Osteoblast (primary cell): ENCODE measurements at regions not wholly inside any gene's neighbourhood (a gene's known extent, or its start where the extent isn't known, plus 50 kb on each side); places are given as distances from the start of the nearest gene placed in this dataset.

Experiments
- DNase-seq: peaks from one replicate; pipeline ENCODE4 v3.0.0; 2011; ENCODE audit warnings: low spot score, mixed read lengths; ENCODE audit not compliant: insufficient read length; ENCODE audit errors: missing footprints
- H2AFZ ChIP-seq: 2 replicates; pipeline ENCODE4 v1.6.0; 2011; ENCODE audit warnings: mild to moderate bottlenecking, low read length
- H3K27ac ChIP-seq: 2 replicates; pipeline ENCODE4 v1.5.1; 2011; ENCODE audit warnings: mild to moderate bottlenecking, low read depth, low read length, moderate library complexity
- H3K27me3 ChIP-seq: 2 replicates; pipeline ENCODE4 v1.6.0; 2012; ENCODE audit warnings: mild to moderate bottlenecking, control low read depth, inconsistent platforms, low read length, moderate library complexity; ENCODE audit not compliant: insufficient read depth
- H3K36me3 ChIP-seq: 2 replicates; pipeline ENCODE4 v1.5.1; 2011; ENCODE audit warnings: mild to moderate bottlenecking, low read length, control low read depth, moderate library complexity; ENCODE audit not compliant: insufficient read depth
- H3K4me1 ChIP-seq: 2 replicates; pipeline ENCODE4 v1.5.1; 2011; ENCODE audit warnings: mild to moderate bottlenecking, low read length, control low read depth, moderate library complexity; ENCODE audit not compliant: insufficient read depth
- H3K4me2 ChIP-seq: 2 replicates; pipeline ENCODE4 v1.6.0; 2011; ENCODE audit warnings: mild to moderate bottlenecking, low read length; ENCODE audit not compliant: insufficient read depth
- H3K4me3 ChIP-seq: fragments of 200-600 bp; sonication (generic); 3 replicates; pipeline ENCODE4 v1.5.1; 2012; ENCODE audit warnings: mild to moderate bottlenecking, low read length, inconsistent platforms; ENCODE audit not compliant: insufficient read depth
- H3K79me2 ChIP-seq: 2 replicates; pipeline ENCODE4 v1.6.0; 2012; ENCODE audit warnings: mild to moderate bottlenecking, low read length, control low read depth, inconsistent platforms; ENCODE audit not compliant: insufficient read depth
- H3K9me3 ChIP-seq: 2 replicates; pipeline ENCODE4 v1.5.1; 2011; ENCODE audit warnings: low read depth, low read length, control low read depth
- H4K20me1 ChIP-seq: 2 replicates; pipeline ENCODE4 v1.6.0; 2012; ENCODE audit warnings: mild to moderate bottlenecking, low read length, control low read depth; ENCODE audit not compliant: insufficient read depth
- TF ChIP-seq, protein P1 (sequence below): IDR thresholded peaks from 2 replicates; pipeline ENCODE4 v1.5.1; 2011; ENCODE audit warnings: mild to moderate bottlenecking, low read depth, low read length, moderate library complexity; ENCODE audit errors: extremely low read depth

GRCh38 chr21:19870682-19871081 is 1127.5 kb upstream of the NCAM2 start:
- H3K9me3 ChIP-seq: peaks cover under 1% of the 10 kb centered on the region
- TF ChIP-seq, protein P1, sequence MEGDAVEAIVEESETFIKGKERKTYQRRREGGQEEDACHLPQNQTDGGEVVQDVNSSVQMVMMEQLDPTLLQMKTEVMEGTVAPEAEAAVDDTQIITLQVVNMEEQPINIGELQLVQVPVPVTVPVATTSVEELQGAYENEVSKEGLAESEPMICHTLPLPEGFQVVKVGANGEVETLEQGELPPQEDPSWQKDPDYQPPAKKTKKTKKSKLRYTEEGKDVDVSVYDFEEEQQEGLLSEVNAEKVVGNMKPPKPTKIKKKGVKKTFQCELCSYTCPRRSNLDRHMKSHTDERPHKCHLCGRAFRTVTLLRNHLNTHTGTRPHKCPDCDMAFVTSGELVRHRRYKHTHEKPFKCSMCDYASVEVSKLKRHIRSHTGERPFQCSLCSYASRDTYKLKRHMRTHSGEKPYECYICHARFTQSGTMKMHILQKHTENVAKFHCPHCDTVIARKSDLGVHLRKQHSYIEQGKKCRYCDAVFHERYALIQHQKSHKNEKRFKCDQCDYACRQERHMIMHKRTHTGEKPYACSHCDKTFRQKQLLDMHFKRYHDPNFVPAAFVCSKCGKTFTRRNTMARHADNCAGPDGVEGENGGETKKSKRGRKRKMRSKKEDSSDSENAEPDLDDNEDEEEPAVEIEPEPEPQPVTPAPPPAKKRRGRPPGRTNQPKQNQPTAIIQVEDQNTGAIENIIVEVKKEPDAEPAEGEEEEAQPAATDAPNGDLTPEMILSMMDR: no peak
- no peaks in the 10 kb centered on the region for H3K27me3 ChIP-seq
- no peak for DNase-seq
- no peak overlapping the region for H3K27ac ChIP-seq
- no peaks in the 10 kb centered on the region for H3K4me1 ChIP-seq
- no peak overlapping the region for H3K4me3 ChIP-seq
- H2AFZ ChIP-seq: no peak overlapping the region
- no peak overlapping the region for H3K4me2 ChIP-seq
- H4K20me1 ChIP-seq: no peaks in the 10 kb centered on the region
- no peaks in the 10 kb centered on the region for H3K36me3 ChIP-seq
- H3K79me2 ChIP-seq: no peaks in the 10 kb centered on the region

- Histone ChIP-seq H3K27ac (no peak overlapping the region), H3K4me1 (no peaks in the 10 kb centered on the region), H4K20me1 (no peaks in the 10 kb centered on the region), H3K4me2 (no peak overlapping the region), H2AFZ (no peak overlapping the region), H3K36me3 (no peaks in the 10 kb centered on the region), H3K79me2 (no peaks in the 10 kb centered on the region), H3K4me3 (no peak overlapping the region), H3K27me3 (no peaks in the 10 kb centered on the region), H3K9me3 (peaks cover 2% of the 10 kb centered on the region)
- TF ChIP-seq, protein P1: no peak
- DNase-seq: no peak
Measured at GRCh38 chr21:19874521-19874920, 1123.7 kb upstream of the NCAM2 start.

GRCh38 chr21:19878133-19878532 is 1120.1 kb upstream of the NCAM2 start:
- Histone ChIP-seq H4K20me1 (no peaks in the 10 kb centered on the region), H3K4me2 (no peak overlapping the region), H3K4me1 (no peaks in the 10 kb centered on the region), H3K27ac (no peak overlapping the region), H3K4me3 (no peak overlapping the region), H3K9me3 (peaks cover 2% of the 10 kb centered on the region), H3K79me2 (no peaks in the 10 kb centered on the region), H3K27me3 (no peaks in the 10 kb centered on the region), H2AFZ (no peak overlapping the region), H3K36me3 (no peaks in the 10 kb centered on the region)
- DNase-seq: no peak
- TF ChIP-seq, protein P1: no peak

DNA sequence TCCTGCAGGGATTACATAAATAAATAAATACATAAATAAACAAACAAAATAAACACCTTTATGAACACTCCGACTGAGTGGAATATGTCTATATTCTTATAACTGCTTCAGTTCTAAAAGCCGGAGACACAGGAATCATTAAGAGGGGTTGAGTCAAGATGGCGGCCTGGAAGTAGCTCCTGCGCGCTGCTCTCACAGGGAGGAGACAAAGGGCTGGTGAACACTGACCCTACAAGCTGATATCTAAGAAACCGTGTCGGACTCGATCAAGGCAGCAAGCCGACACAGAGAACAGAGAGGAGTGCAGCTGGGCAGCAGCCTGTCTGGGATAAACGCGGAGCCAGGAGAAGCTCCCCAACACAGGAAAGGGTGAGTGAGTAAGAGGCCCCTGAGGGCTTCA is 1098.6 kb upstream of the NCAM2 start:
- no peak for DNase-seq
- H3K27me3 ChIP-seq: no peaks in the 10 kb centered on the region
- H3K27ac ChIP-seq: no peak overlapping the region
- no peaks in the 10 kb centered on the region for H3K79me2 ChIP-seq
- H3K4me1 ChIP-seq: no peaks in the 10 kb centered on the region
- no peak overlapping the region for H3K4me3 ChIP-seq
- H3K9me3 ChIP-seq: no peaks in the 10 kb centered on the region
- no peak overlapping the region for H2AFZ ChIP-seq
- TF ChIP-seq, protein P1: no peak
- no peak overlapping the region for H3K4me2 ChIP-seq
- no peaks in the 10 kb centered on the region for H3K36me3 ChIP-seq
- H4K20me1 ChIP-seq: no peaks in the 10 kb centered on the region
